Osteoblast (primary cell): ENCODE measurements at regions not wholly inside any gene's neighbourhood (a gene's known extent, or its start where the extent isn't known, plus 50 kb on each side); places are given as distances from the start of the nearest gene placed in this dataset.

Experiments used
- DNase-seq: peaks from one replicate; pipeline ENCODE4 v3.0.0; 2011; ENCODE audit warnings: low spot score, mixed read lengths; ENCODE audit not compliant: insufficient read length; ENCODE audit errors: missing footprints
- H2AFZ ChIP-seq: 2 replicates; pipeline ENCODE4 v1.6.0; 2011; ENCODE audit warnings: mild to moderate bottlenecking, low read length
- H3K27ac ChIP-seq: 2 replicates; pipeline ENCODE4 v1.5.1; 2011; ENCODE audit warnings: mild to moderate bottlenecking, low read depth, low read length, moderate library complexity
- H3K27me3 ChIP-seq: 2 replicates; pipeline ENCODE4 v1.6.0; 2012; ENCODE audit warnings: mild to moderate bottlenecking, control low read depth, inconsistent platforms, low read length, moderate library complexity; ENCODE audit not compliant: insufficient read depth
- H3K36me3 ChIP-seq: 2 replicates; pipeline ENCODE4 v1.5.1; 2011; ENCODE audit warnings: mild to moderate bottlenecking, low read length, control low read depth, moderate library complexity; ENCODE audit not compliant: insufficient read depth
- H3K4me1 ChIP-seq: 2 replicates; pipeline ENCODE4 v1.5.1; 2011; ENCODE audit warnings: mild to moderate bottlenecking, low read length, control low read depth, moderate library complexity; ENCODE audit not compliant: insufficient read depth
- H3K4me2 ChIP-seq: 2 replicates; pipeline ENCODE4 v1.6.0; 2011; ENCODE audit warnings: mild to moderate bottlenecking, low read length; ENCODE audit not compliant: insufficient read depth
- H3K4me3 ChIP-seq: fragments of 200-600 bp; sonication (generic); 3 replicates; pipeline ENCODE4 v1.5.1; 2012; ENCODE audit warnings: mild to moderate bottlenecking, low read length, inconsistent platforms; ENCODE audit not compliant: insufficient read depth
- H3K79me2 ChIP-seq: 2 replicates; pipeline ENCODE4 v1.6.0; 2012; ENCODE audit warnings: mild to moderate bottlenecking, low read length, control low read depth, inconsistent platforms; ENCODE audit not compliant: insufficient read depth
- H3K9me3 ChIP-seq: 2 replicates; pipeline ENCODE4 v1.5.1; 2011; ENCODE audit warnings: low read depth, low read length, control low read depth
- H4K20me1 ChIP-seq: 2 replicates; pipeline ENCODE4 v1.6.0; 2012; ENCODE audit warnings: mild to moderate bottlenecking, low read length, control low read depth; ENCODE audit not compliant: insufficient read depth
- CTCF ChIP-seq: IDR thresholded peaks from 2 replicates; pipeline ENCODE4 v1.5.1; 2011; ENCODE audit warnings: mild to moderate bottlenecking, low read depth, low read length, moderate library complexity; ENCODE audit errors: extremely low read depth

GRCh38 chr7:25295387-25295786 lies 67.1 kb upstream of the NPVF start:
- Histone ChIP-seq H3K27ac (no peak overlapping the region), H3K4me1 (no peaks in the 10 kb centered on the region), H2AFZ (no peak overlapping the region), H3K79me2 (no peaks in the 10 kb centered on the region), H3K9me3 (no peaks in the 10 kb centered on the region), H3K4me2 (no peak overlapping the region), H3K4me3 (no peak overlapping the region), H4K20me1 (no peaks in the 10 kb centered on the region), H3K36me3 (no peaks in the 10 kb centered on the region), H3K27me3 (no peaks in the 10 kb centered on the region)
- no peak for TF ChIP-seq CTCF
- DNase-seq: no peak

- Histone ChIP-seq H2AFZ (no peak overlapping the region), H3K9me3 (no peaks in the 10 kb centered on the region), H4K20me1 (no peaks in the 10 kb centered on the region), H3K27me3 (no peaks in the 10 kb centered on the region), H3K27ac (no peak overlapping the region), H3K79me2 (no peaks in the 10 kb centered on the region), H3K4me3 (no peak overlapping the region), H3K36me3 (no peaks in the 10 kb centered on the region), H3K4me1 (no peaks in the 10 kb centered on the region), H3K4me2 (no peak overlapping the region)
- TF ChIP-seq CTCF: no peak
- no peak for DNase-seq
Measured at GRCh38 chr7:25296086-25296485, 67.8 kb upstream of the NPVF start.

- H3K4me1 ChIP-seq: no peaks in the 10 kb centered on the region
- H2AFZ ChIP-seq: no peak overlapping the region
- no peaks in the 10 kb centered on the region for H3K9me3 ChIP-seq
- H3K27ac ChIP-seq: no peak overlapping the region
- H3K27me3 ChIP-seq: no peaks in the 10 kb centered on the region
- H4K20me1 ChIP-seq: no peaks in the 10 kb centered on the region
- H3K36me3 ChIP-seq: no peaks in the 10 kb centered on the region
- DNase-seq: no peak
- no peak overlapping the region for H3K4me3 ChIP-seq
- H3K4me2 ChIP-seq: no peak overlapping the region
- no peak for TF ChIP-seq CTCF
- H3K79me2 ChIP-seq: no peaks in the 10 kb centered on the region
Measured at GRCh38 chr7:25297278-25297677, 69.0 kb upstream of the NPVF start.

GRCh38 chr7:25303281-25304181 lies 75.2 kb upstream of the NPVF start:
- H3K9me3 ChIP-seq: no peaks in the 10 kb centered on the region
- no peak for TF ChIP-seq CTCF
- H3K79me2 ChIP-seq: no peaks in the 10 kb centered on the region
- H3K4me2 ChIP-seq: no peak overlapping the region
- H3K4me3 ChIP-seq: no peak overlapping the region
- H3K27me3 ChIP-seq: no peaks in the 10 kb centered on the region
- no peaks in the 10 kb centered on the region for H3K36me3 ChIP-seq
- H3K27ac ChIP-seq: no peak overlapping the region
- H3K4me1 ChIP-seq: no peaks in the 10 kb centered on the region
- no peaks in the 10 kb centered on the region for H4K20me1 ChIP-seq
- DNase-seq: no peak
- H2AFZ ChIP-seq: no peak overlapping the region
